GM12873 (cell line): ENCODE measurements at regions not wholly inside any gene's neighbourhood (a gene's known extent, or its start where the extent isn't known, plus 50 kb on each side); places are given as distances from the start of the nearest gene placed in this dataset.

Experiments
- TF ChIP-seq, protein P1 (sequence below): IDR thresholded peaks from 2 replicates; pipeline ENCODE4 v1.5.1; 2012; ENCODE audit warnings: low read depth, mild to moderate bottlenecking, moderate library complexity, low read length, control low read depth; ENCODE audit not compliant: insufficient read depth; ENCODE audit errors: missing control alignments

DNA sequence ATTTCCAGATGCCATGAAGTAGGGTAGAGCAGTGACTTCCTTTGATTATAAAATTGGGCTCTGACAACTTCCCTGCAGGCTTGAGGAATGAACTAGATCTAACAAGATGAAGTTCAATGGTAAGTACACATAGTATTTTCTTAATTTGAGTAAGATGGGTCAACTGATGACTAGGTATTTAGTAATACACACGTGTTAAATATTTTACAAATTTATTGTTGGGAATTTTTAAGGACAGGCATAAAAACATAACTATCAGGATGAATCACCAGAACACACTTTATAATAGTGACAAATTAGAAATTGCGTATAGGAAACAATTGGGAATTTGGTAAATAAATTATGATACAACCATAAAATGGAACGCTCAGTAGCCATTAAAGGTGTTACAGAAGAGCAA lies 762.4 kb upstream of the SLC35B3 start:
- TF ChIP-seq, protein P1, sequence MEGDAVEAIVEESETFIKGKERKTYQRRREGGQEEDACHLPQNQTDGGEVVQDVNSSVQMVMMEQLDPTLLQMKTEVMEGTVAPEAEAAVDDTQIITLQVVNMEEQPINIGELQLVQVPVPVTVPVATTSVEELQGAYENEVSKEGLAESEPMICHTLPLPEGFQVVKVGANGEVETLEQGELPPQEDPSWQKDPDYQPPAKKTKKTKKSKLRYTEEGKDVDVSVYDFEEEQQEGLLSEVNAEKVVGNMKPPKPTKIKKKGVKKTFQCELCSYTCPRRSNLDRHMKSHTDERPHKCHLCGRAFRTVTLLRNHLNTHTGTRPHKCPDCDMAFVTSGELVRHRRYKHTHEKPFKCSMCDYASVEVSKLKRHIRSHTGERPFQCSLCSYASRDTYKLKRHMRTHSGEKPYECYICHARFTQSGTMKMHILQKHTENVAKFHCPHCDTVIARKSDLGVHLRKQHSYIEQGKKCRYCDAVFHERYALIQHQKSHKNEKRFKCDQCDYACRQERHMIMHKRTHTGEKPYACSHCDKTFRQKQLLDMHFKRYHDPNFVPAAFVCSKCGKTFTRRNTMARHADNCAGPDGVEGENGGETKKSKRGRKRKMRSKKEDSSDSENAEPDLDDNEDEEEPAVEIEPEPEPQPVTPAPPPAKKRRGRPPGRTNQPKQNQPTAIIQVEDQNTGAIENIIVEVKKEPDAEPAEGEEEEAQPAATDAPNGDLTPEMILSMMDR, result no peak

DNA sequence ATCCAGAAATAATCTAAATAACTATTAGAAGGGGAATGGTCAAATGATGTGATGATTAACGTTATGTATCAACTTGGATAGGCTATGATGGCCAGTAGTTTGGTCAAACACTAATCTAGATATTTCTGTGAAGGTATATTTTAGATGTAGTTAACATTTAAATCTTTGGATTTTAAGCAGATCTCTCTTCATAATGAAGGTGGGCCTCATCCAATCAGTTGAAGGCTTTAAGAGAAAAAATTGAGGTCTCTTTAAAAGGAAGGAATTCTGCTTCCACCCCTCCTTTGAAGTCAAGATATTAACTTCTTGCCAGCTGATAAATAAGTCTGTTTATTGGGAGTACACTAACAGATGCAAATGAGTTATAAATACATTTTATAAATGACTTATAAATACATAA lies 760.0 kb upstream of the SLC35B3 start:
- TF ChIP-seq, protein P1, result no peak

DNA sequence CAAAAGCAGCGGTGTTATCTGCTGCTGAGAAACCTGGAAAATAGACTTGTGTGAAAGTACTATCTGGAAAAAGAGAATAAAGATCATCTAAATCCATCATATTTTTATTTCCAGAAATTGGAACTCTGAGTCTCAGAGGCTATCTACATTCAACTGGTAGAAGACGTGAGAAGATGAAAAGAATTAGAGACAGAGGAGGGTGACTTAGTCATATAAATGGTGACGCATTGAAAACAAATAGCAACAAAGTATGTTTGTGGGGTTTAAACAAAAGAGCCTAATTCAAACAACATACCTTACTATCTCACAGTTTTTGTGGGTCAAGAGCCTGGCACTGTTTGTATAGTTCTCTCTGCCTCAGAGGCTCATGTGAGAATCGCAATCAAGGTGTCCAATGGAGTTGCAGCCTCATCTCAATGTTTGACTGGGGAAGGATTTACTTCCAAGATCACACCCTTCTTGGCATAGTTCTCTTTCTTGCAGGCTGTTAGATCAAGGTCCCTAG lies 757.1 kb upstream of the SLC35B3 start:
- TF ChIP-seq, protein P1, result no peak

DNA sequence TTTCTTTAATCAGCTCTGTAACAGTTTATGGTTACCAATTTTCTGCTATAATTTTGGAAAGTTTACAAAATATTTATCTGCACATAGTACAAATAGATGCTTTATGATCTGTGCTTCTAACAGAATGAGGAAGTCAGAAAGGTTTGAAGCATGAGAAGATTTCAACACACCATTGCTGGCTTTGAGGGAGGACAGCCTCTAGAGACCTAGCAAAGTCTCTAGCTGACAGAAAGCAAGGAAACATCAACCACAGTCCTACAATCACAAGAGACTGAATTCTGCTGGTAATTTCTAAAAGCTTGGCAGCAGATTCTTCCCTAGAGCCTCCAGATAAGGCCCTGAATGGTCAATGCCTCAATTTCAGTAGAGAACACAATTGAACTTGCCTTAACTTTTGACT lies 750.8 kb upstream of the SLC35B3 start:
- TF ChIP-seq, protein P1, result no peak

DNA sequence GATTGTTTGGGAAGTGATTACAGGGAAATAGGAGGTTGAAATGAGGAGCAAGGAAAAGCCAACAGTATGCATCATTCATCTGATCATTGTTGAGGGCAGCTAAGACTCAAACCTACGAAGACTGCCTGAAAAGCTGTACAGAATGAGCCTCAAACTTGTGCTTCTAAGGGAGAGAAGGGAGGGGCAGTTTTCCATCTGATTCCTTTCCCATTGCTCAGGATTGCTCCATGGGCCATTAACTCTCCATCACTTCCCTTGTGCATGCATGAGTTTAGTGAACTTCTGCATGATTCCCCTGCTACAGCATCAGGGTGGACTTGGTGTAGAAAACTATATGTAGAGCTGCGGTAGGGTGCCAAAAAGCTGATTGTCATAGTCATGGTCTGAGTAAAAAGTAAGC lies 742.7 kb upstream of the SLC35B3 start:
- TF ChIP-seq, protein P1, result no peak

DNA sequence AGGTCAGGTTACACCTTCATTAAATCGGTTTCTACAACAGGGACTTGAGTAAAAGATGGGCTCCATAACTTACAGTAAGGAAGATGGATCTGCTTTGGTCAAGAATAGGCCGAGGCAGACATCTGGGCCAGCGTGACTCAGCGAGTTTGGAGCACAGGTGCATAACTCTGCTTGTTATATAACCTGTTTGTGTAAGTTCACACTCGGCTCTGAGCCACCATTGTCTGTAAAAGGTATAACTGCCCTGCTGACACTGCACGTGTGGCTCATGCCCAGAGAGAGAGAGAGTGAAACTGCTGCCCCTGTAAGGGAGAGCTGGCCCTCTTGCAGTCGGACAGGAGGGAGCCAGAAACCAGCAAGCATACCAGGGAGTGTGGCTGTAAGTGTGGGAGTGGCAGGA lies 737.9 kb upstream of the SLC35B3 start:
- TF ChIP-seq, protein P1, result no peak

DNA sequence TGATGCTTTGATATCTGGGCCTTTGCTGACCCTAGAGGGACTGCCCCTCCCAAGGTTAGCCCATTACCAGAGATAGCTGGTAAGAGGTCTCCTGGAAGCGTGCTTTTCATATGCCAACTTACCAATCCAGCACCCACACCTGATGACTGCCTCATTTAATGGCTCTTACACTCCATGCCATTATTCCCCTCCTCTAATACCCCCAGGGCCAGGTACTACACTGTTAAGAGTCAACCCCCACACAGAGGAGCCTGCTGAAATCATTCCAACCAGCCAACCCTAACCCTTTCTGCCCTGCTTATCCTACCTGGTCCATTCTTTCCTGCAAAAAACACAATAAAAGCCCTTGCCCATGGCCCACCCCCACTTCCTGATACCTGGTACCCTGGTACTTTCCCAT lies 736.8 kb upstream of the SLC35B3 start:
- TF ChIP-seq, protein P1, result no peak

DNA sequence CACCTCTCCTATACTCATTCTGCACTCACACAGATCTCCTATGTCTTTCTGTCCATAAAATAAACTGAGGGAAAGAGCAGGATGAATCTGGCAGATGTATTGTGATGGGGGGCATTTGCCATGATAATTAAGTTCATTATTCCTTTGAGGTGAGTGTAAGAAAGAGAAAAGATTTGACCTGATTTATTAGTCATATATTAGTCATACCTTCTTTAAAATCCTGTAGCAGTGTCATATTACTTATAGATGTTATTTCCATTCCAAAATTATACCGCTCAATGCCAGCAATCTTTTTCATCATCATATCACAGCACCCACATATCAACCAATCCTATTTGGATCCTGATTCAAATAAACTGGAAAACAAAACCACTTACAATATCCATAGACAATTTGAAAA lies 733.3 kb upstream of the SLC35B3 start:
- TF ChIP-seq, protein P1, result no peak
